ENCODE measurements at regions not wholly inside any gene's neighbourhood (a gene's known extent, or its start where the extent isn't known, plus 50 kb on each side); places are given as distances from the start of the nearest gene placed in this dataset.

DNA sequence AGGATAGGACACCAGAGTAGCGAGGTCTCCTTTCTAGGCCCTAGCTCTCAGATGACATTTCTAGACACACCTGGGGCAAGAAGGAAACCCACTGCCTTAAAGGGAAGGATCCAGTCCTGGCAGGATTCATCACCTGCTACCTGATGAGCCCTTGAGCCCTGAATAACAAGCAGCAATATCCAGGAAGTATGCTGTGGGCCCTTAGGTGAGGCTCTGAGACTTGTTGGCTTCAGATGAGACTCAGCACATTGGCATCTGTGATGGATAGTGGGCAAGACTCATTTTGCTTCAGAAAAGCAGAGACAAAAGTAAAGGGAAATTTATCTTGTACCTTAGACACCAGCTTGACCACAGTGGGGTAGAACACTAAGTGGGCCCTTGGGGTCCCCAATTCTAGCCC lies 238.4 kb upstream of the MEOX2 start:
- peaks cover 5% of the 10 kb centered on the region; the same call in 1 of the 2 replicates for H3K9me2 ChIP-seq (ENCODE audit: insufficient read depth)
- no peaks in the 10 kb centered on the region for H3K79me2 ChIP-seq (replicated peaks; ENCODE audit: insufficient read depth)
- H3K4me1 Mint-ChIP-seq = no peaks in the 10 kb centered on the region
- H3K4me2 ChIP-seq = no peak overlapping the region
- no peaks in the 10 kb centered on the region; the same call in 2 of the 3 replicates for H3K36me3 Mint-ChIP-seq (ENCODE audit: low read depth)
- no peak for TF ChIP-seq NANOG (IDR thresholded peaks at IDR 0.05; ENCODE audit: borderline replicate concordance)
- no peak for TF ChIP-seq EZH2 (IDR thresholded peaks at IDR 0.05; ENCODE audit: low read depth, unreplicated experiment)
- no peak for TF ChIP-seq ZNF114 (CRISPR knock-in tag; IDR thresholded peaks at IDR 0.05)
- no peak for TF ChIP-seq EZH2phosphoT487 (IDR thresholded peaks at IDR 0.05; ENCODE audit: unreplicated experiment)
- TF ChIP-seq, protein P1, sequence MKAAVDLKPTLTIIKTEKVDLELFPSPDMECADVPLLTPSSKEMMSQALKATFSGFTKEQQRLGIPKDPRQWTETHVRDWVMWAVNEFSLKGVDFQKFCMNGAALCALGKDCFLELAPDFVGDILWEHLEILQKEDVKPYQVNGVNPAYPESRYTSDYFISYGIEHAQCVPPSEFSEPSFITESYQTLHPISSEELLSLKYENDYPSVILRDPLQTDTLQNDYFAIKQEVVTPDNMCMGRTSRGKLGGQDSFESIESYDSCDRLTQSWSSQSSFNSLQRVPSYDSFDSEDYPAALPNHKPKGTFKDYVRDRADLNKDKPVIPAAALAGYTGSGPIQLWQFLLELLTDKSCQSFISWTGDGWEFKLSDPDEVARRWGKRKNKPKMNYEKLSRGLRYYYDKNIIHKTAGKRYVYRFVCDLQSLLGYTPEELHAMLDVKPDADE (IDR thresholded peaks at IDR 0.05) = no peak
- TF ChIP-seq ZNF331 (CRISPR knock-in tag; IDR thresholded peaks at IDR 0.05; ENCODE audit: low read depth) = no peak
- no peak for TF ChIP-seq STAT1 (IDR thresholded peaks at IDR 0.05; ENCODE audit: unreplicated experiment)
- no peak overlapping the region for H2AFZ ChIP-seq
- H3K4me3 ChIP-seq = no peak overlapping the region
- H3K27ac ChIP-seq (ENCODE audit: low read depth) = no peak overlapping the region
- no peak for ATAC-seq
- H4K20me1 ChIP-seq (replicated peaks; ENCODE audit: insufficient read depth) = no peaks in the 10 kb centered on the region
- no peaks in the 10 kb centered on the region for H3K36me3 ChIP-seq (ENCODE audit: insufficient read depth)
- no peak for DNase-seq (ENCODE audit: low spot score)
- peaks cover 2% of the 10 kb centered on the region for H3K27me3 Mint-ChIP-seq (ENCODE audit: insufficient read depth, low read depth, poor library complexity)
- no peaks in the 10 kb centered on the region for H3K4me1 ChIP-seq (ENCODE audit: insufficient read depth)
- H3F3A ChIP-seq (replicated peaks; ENCODE audit: low read depth) = no peaks in the 10 kb centered on the region
- no peaks in the 10 kb centered on the region for H3K9me3 Mint-ChIP-seq
- H3K27ac Mint-ChIP-seq = no peak overlapping the region
- no peak overlapping the region for H3K4me3 Mint-ChIP-seq
- no peaks in the 10 kb centered on the region for H3K27me3 ChIP-seq (ENCODE audit: insufficient read depth)

DNA sequence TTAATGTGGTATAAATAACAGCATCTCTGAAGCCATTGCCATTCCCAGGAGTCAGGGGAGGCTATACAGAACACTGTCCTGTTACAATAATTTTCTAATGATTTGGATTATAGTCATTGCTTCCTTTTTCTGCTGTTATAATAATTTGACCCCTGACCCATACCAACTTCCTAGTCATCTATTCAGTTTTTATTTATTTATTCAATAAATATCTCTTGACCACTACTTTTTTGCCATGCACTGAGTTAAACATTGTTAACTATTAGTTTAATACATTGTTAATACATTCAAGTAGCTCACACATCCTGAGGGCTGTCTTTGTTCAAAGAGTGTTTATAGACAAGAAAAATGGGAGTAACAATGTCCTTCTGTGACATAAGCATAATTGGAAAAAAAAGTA lies 235.5 kb upstream of the MEOX2 start:
- H3K9me2 ChIP-seq (ENCODE audit: insufficient read depth) = peaks cover 5% of the 10 kb centered on the region; the same call in 1 of the 2 replicates
- DNase-seq (ENCODE audit: low spot score) = no peak
- Mint-ChIP-seq H3K9me3 (no peaks in the 10 kb centered on the region), H3K27me3 (ENCODE audit: insufficient read depth, low read depth, poor library complexity) (peaks cover 2% of the 10 kb centered on the region), H3K4me1 (no peaks in the 10 kb centered on the region), H3K36me3 (ENCODE audit: low read depth) (no peaks in the 10 kb centered on the region; the same call in 2 of the 3 replicates), H3K27ac (no peak overlapping the region), H3K4me3 (no peak overlapping the region)
- no peak overlapping the region for H3K27ac ChIP-seq (ENCODE audit: low read depth)
- H3K36me3 ChIP-seq (ENCODE audit: insufficient read depth) = no peaks in the 10 kb centered on the region
- H3K79me2 ChIP-seq (replicated peaks; ENCODE audit: insufficient read depth) = no peaks in the 10 kb centered on the region
- H3K4me2 ChIP-seq = no peak overlapping the region
- H2AFZ ChIP-seq = no peak overlapping the region
- no peaks in the 10 kb centered on the region for H3F3A ChIP-seq (replicated peaks; ENCODE audit: low read depth)
- H3K4me1 ChIP-seq (ENCODE audit: insufficient read depth) = no peaks in the 10 kb centered on the region
- no peak for ATAC-seq
- no peaks in the 10 kb centered on the region for H4K20me1 ChIP-seq (replicated peaks; ENCODE audit: insufficient read depth)
- no peaks in the 10 kb centered on the region for H3K27me3 ChIP-seq (ENCODE audit: insufficient read depth)
- H3K4me3 ChIP-seq = no peak overlapping the region
- no peak for TF ChIP-seq NANOG (IDR thresholded peaks at IDR 0.05; ENCODE audit: borderline replicate concordance)
- no peak for TF ChIP-seq EZH2phosphoT487 (IDR thresholded peaks at IDR 0.05; ENCODE audit: unreplicated experiment)
- TF ChIP-seq, protein P2, sequence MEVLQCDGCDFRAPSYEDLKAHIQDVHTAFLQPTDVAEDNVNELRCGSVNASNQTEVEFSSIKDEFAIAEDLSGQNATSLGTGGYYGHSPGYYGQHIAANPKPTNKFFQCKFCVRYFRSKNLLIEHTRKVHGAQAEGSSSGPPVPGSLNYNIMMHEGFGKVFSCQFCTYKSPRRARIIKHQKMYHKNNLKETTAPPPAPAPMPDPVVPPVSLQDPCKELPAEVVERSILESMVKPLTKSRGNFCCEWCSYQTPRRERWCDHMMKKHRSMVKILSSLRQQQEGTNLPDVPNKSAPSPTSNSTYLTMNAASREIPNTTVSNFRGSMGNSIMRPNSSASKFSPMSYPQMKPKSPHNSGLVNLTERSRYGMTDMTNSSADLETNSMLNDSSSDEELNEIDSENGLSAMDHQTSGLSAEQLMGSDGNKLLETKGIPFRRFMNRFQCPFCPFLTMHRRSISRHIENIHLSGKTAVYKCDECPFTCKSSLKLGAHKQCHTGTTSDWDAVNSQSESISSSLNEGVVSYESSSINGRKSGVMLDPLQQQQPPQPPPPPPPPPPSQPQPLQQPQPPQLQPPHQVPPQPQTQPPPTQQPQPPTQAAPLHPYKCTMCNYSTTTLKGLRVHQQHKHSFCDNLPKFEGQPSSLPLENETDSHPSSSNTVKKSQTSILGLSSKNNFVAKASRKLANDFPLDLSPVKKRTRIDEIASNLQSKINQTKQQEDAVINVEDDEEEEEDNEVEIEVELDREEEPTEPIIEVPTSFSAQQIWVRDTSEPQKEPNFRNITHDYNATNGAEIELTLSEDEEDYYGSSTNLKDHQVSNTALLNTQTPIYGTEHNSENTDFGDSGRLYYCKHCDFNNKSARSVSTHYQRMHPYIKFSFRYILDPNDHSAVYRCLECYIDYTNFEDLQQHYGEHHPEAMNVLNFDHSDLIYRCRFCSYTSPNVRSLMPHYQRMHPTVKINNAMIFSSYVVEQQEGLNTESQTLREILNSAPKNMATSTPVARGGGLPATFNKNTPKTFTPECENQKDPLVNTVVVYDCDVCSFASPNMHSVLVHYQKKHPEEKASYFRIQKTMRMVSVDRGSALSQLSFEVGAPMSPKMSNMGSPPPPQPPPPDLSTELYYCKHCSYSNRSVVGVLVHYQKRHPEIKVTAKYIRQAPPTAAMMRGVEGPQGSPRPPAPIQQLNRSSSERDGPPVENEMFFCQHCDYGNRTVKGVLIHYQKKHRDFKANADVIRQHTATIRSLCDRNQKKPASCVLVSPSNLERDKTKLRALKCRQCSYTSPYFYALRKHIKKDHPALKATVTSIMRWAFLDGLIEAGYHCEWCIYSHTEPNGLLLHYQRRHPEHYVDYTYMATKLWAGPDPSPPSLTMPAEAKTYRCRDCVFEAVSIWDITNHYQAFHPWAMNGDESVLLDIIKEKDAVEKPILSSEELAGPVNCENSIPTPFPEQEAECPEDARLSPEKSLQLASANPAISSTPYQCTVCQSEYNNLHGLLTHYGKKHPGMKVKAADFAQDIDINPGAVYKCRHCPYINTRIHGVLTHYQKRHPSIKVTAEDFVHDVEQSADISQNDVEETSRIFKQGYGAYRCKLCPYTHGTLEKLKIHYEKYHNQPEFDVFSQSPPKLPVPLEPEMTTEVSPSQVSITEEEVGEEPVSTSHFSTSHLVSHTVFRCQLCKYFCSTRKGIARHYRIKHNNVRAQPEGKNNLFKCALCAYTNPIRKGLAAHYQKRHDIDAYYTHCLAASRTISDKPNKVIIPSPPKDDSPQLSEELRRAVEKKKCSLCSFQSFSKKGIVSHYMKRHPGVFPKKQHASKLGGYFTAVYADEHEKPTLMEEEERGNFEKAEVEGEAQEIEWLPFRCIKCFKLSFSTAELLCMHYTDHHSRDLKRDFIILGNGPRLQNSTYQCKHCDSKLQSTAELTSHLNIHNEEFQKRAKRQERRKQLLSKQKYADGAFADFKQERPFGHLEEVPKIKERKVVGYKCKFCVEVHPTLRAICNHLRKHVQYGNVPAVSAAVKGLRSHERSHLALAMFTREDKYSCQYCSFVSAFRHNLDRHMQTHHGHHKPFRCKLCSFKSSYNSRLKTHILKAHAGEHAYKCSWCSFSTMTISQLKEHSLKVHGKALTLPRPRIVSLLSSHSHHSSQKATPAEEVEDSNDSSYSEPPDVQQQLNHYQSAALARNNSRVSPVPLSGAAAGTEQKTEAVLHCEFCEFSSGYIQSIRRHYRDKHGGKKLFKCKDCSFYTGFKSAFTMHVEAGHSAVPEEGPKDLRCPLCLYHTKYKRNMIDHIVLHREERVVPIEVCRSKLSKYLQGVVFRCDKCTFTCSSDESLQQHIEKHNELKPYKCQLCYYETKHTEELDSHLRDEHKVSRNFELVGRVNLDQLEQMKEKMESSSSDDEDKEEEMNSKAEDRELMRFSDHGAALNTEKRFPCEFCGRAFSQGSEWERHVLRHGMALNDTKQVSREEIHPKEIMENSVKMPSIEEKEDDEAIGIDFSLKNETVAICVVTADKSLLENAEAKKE (CRISPR knock-in tag; IDR thresholded peaks at IDR 0.05) = no peak
- TF ChIP-seq STAT1 (IDR thresholded peaks at IDR 0.05; ENCODE audit: unreplicated experiment) = no peak
- TF ChIP-seq, protein P3, sequence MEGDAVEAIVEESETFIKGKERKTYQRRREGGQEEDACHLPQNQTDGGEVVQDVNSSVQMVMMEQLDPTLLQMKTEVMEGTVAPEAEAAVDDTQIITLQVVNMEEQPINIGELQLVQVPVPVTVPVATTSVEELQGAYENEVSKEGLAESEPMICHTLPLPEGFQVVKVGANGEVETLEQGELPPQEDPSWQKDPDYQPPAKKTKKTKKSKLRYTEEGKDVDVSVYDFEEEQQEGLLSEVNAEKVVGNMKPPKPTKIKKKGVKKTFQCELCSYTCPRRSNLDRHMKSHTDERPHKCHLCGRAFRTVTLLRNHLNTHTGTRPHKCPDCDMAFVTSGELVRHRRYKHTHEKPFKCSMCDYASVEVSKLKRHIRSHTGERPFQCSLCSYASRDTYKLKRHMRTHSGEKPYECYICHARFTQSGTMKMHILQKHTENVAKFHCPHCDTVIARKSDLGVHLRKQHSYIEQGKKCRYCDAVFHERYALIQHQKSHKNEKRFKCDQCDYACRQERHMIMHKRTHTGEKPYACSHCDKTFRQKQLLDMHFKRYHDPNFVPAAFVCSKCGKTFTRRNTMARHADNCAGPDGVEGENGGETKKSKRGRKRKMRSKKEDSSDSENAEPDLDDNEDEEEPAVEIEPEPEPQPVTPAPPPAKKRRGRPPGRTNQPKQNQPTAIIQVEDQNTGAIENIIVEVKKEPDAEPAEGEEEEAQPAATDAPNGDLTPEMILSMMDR (conservative IDR thresholded peaks at IDR 0.05; ENCODE audit: low read depth in 2 of 2) = no peak

Data from GM23338 (cell line).